ENCODE measurements at regions not wholly inside any gene's neighbourhood (a gene's known extent, or its start where the extent isn't known, plus 50 kb on each side); places are given as distances from the start of the nearest gene placed in this dataset.

DNA sequence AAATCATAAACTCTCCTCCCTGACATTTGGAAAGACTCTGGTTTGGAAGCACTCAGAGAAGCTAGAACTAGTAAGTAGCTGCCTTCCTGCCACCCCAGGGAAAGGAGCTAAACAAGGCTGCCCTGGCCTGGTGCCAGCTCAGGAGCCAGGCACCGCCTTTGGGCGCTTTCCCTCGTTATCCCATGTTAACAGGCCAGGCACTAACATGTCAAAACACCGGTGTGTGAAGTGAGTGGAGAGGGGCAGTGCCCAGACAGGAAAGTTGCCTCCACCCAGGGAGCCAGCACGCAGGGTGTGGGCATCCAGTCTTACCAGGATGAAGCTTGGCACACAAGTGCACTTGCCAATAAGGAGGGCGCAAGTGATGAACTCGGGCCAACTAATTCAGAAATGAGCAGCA is 346.8 kb downstream of the RRAGC start:
- no peak for TF ChIP-seq POLR2A (IDR thresholded peaks at IDR 0.05)
- TF ChIP-seq, protein P1, sequence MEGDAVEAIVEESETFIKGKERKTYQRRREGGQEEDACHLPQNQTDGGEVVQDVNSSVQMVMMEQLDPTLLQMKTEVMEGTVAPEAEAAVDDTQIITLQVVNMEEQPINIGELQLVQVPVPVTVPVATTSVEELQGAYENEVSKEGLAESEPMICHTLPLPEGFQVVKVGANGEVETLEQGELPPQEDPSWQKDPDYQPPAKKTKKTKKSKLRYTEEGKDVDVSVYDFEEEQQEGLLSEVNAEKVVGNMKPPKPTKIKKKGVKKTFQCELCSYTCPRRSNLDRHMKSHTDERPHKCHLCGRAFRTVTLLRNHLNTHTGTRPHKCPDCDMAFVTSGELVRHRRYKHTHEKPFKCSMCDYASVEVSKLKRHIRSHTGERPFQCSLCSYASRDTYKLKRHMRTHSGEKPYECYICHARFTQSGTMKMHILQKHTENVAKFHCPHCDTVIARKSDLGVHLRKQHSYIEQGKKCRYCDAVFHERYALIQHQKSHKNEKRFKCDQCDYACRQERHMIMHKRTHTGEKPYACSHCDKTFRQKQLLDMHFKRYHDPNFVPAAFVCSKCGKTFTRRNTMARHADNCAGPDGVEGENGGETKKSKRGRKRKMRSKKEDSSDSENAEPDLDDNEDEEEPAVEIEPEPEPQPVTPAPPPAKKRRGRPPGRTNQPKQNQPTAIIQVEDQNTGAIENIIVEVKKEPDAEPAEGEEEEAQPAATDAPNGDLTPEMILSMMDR (IDR thresholded peaks at IDR 0.05): no peak

Measured in adrenal gland (tissue), 5 donors.